ENCODE measurements at regions not wholly inside any gene's neighbourhood (a gene's known extent, or its start where the extent isn't known, plus 50 kb on each side); places are given as distances from the start of the nearest gene placed in this dataset.

GRCh38 chr10:52654201-52654600, 118.4 kb downstream of the MBL2 start:
- intact Hi-C loops (cut with DNase I; ENCODE audit: low total_unique reads) = loop anchor here (10.0 kb wide), 1 partner anchor 339 kb away; the partner anchor contains the start of gene DKK1

DNA sequence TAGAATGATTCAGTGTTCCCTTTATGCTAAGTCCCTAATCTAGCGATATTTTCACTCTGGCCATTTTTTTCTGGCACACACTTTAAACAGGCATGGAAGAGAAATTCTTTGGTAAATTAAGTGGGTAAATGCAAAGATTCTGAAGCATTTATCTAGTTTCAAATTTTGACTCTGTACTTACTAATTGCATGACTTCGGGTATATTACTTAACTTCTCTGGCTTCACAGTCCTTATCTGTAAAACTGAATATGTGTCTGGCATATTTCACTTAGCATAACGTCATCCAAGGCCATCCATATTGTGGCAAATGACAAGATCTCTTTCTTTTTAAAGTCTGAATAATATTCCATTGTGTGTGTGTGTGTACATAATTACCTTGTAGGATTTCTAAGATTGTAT, 114.5 kb downstream of the MBL2 start:
- Histone ChIP-seq H3K9me3 (no peaks in the 10 kb centered on the region), H3K27me3 (no peaks in the 10 kb centered on the region), H3K27ac (no peak overlapping the region), H3K4me3 (no peak overlapping the region), H3K4me1 (peaks cover 0 to 3% of the 10 kb centered on the region in 2 donors), H3K36me3 (no peaks in the 10 kb centered on the region)
- TF ChIP-seq CTCF (IDR thresholded peaks at IDR 0.05 in 4 of 5, conservative IDR thresholded peaks at IDR 0.05 in 1 of 5) = no peak
- TF ChIP-seq POLR2A (IDR thresholded peaks at IDR 0.05) = no peak
- ATAC-seq (no peak), DNase-seq (no peak)
- in situ Hi-C loops (cut with MboI; ENCODE audit: low sequenced_read_pairs in 4 of 4) (no loop called here), intact Hi-C loops (cut with DNase I; ENCODE audit: low total_unique reads) (loop anchor here (10.0 kb wide), 1 partner anchor 343 kb away; the partner anchor contains the start of gene DKK1)

More at GRCh38 chr10:52654201-52654600, 118.4 kb downstream of the MBL2 start:
- no peak overlapping the region for H3K4me3 ChIP-seq
- no peaks in the 10 kb centered on the region for H3K9me3 ChIP-seq
- H3K27ac ChIP-seq = peak overlapping the region in 1 of 4 donors; percentile 80
- ATAC-seq (no peak), DNase-seq (no peak)
- no peak for TF ChIP-seq POLR2A (IDR thresholded peaks at IDR 0.05)
- no peak for TF ChIP-seq CTCF (IDR thresholded peaks at IDR 0.05 in 4 of 5, conservative IDR thresholded peaks at IDR 0.05 in 1 of 5)
- H3K36me3 ChIP-seq = no peaks in the 10 kb centered on the region
- peaks cover 0 to 30% of the 10 kb centered on the region in 2 donors for H3K4me1 ChIP-seq
- no peaks in the 10 kb centered on the region for H3K27me3 ChIP-seq
- in situ Hi-C loops (cut with MboI; ENCODE audit: low sequenced_read_pairs in 4 of 4) = no loop called here

DNA sequence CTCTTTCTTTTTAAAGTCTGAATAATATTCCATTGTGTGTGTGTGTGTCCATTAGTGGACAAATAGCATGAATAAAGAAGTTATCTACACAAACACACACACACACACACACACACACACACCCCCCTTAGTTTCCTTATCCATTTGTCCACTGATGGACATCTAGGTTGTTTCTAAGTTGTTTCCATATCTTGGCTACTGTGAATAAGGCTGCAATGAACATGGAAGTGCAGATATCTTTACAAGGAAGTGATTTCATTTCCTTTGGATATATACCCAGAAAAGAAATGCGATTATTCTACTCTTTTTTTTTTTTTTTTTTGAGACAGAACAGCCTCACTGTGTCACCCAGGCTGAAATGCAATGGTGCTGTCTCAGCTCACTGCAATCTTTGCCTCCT, 113.5 kb downstream of the MBL2 start:
- DNase-seq (no peak), ATAC-seq (no peak)
- in situ Hi-C loops (cut with MboI; ENCODE audit: low sequenced_read_pairs in 4 of 4) (no loop called here), intact Hi-C loops (cut with DNase I; ENCODE audit: low total_unique reads) (loop anchor here (10.0 kb wide), 1 partner anchor 344 kb away; the partner anchor contains the start of gene DKK1)
- H3K9me3 ChIP-seq = no peaks in the 10 kb centered on the region
- no peaks in the 10 kb centered on the region for H3K27me3 ChIP-seq
- TF ChIP-seq CTCF (IDR thresholded peaks at IDR 0.05 in 4 of 5, conservative IDR thresholded peaks at IDR 0.05 in 1 of 5) = no peak
- no peak for TF ChIP-seq POLR2A (IDR thresholded peaks at IDR 0.05)
- H3K4me3 ChIP-seq = no peak overlapping the region
- no peaks in the 10 kb centered on the region for H3K4me1 ChIP-seq
- H3K27ac ChIP-seq = no peak overlapping the region
- no peaks in the 10 kb centered on the region for H3K36me3 ChIP-seq

DNA sequence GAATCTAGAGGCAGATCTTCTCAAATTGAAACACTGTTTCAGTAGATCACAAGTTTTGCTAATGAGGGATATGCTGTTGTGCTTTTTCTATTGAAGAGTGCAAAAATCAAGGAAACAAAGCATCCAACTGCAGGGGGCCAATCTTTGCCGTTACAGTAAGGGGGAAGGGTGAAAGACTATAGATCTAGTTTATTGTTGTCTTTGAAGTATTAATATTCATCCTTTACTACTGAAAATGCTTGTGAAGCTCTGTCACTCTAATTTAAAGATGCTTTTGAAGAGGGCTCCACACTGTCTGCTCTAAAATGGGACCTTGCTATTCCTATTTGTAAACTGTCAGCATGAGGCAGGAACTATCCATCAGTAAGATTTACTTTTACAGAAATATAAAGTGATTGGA, 110.3 kb downstream of the MBL2 start:
- no peaks in the 10 kb centered on the region for H3K36me3 ChIP-seq
- H3K4me3 ChIP-seq = no peak overlapping the region
- H3K9me3 ChIP-seq = no peaks in the 10 kb centered on the region
- H3K27ac ChIP-seq = no peak overlapping the region
- H3K4me1 ChIP-seq = no peaks in the 10 kb centered on the region
- intact Hi-C loops (cut with DNase I; ENCODE audit: low total_unique reads) (no loop called here), in situ Hi-C loops (cut with MboI; ENCODE audit: low sequenced_read_pairs in 4 of 4) (no loop called here)
- DNase-seq (no peak), ATAC-seq (no peak)
- no peak for TF ChIP-seq POLR2A (IDR thresholded peaks at IDR 0.05)
- no peak for TF ChIP-seq CTCF (IDR thresholded peaks at IDR 0.05 in 4 of 5, conservative IDR thresholded peaks at IDR 0.05 in 1 of 5)
- no peaks in the 10 kb centered on the region for H3K27me3 ChIP-seq

- no peak for DNase-seq
- intact Hi-C loops (cut with DNase I; ENCODE audit: low total_unique reads) = no loop called here
Observed at GRCh38 chr10:52663161-52663560, 109.4 kb downstream of the MBL2 start.

More at GRCh38 chr10:52663161-52663560, 109.4 kb downstream of the MBL2 start:
- TF ChIP-seq CTCF (IDR thresholded peaks at IDR 0.05 in 4 of 5, conservative IDR thresholded peaks at IDR 0.05 in 1 of 5) = no peak
- TF ChIP-seq POLR2A (IDR thresholded peaks at IDR 0.05) = no peak
- Histone ChIP-seq H3K36me3 (no peaks in the 10 kb centered on the region), H3K27ac (no peak overlapping the region), H3K4me3 (no peak overlapping the region), H3K4me1 (no peaks in the 10 kb centered on the region), H3K27me3 (no peaks in the 10 kb centered on the region), H3K9me3 (no peaks in the 10 kb centered on the region)
- in situ Hi-C loops (cut with MboI; ENCODE audit: low sequenced_read_pairs in 4 of 4) = no loop called here
- no peak for ATAC-seq
